DOHH2 (cell line): ENCODE measurements at regions not wholly inside any gene's neighbourhood (a gene's known extent, or its start where the extent isn't known, plus 50 kb on each side); places are given as distances from the start of the nearest gene placed in this dataset.

ENCODE experiments used
- H3F3A ChIP-seq: fragments of 200-600 bp; sonication (generic), shearing (Covaris generic); 2 replicates; pipeline ENCODE4 v1.6.0; 2016; ENCODE audit warnings: antibody characterized with exemption, mild to moderate bottlenecking; ENCODE audit not compliant: control insufficient read depth, insufficient read depth
- H3K27ac ChIP-seq: fragments of 200-600 bp; sonication (generic); 2 replicates; pipeline ENCODE4 v1.5.1; 2014; ENCODE audit warnings: low read depth, mild to moderate bottlenecking, low read length, moderate library complexity
- H3K27me3 ChIP-seq: fragments of 200-600 bp; sonication (generic); 2 replicates; pipeline ENCODE4 v1.6.1; 2014; ENCODE audit warnings: mild to moderate bottlenecking, low read length, mixed read lengths; ENCODE audit not compliant: control insufficient read depth
- H3K36me3 ChIP-seq: fragments of 200-600 bp; sonication (generic); 2 replicates; pipeline ENCODE4 v1.6.1; 2014; ENCODE audit warnings: mild to moderate bottlenecking, low read length, moderate library complexity, mixed read lengths; ENCODE audit not compliant: control insufficient read depth
- H3K4me1 ChIP-seq: fragments of 200-600 bp; sonication (generic); 2 replicates; pipeline ENCODE4 v1.6.1; 2014; ENCODE audit warnings: mild to moderate bottlenecking, low read length, mixed read lengths; ENCODE audit not compliant: control insufficient read depth
- H3K4me2 ChIP-seq: fragments of 200-600 bp; sonication (generic); 2 replicates; pipeline ENCODE4 v1.6.0; 2014; ENCODE audit warnings: mild to moderate bottlenecking, low read length, moderate library complexity
- H3K4me3 ChIP-seq: fragments of 200-600 bp; sonication (generic); 2 replicates; pipeline ENCODE4 v1.5.1; 2014; ENCODE audit warnings: mild to moderate bottlenecking, low read length, mixed read lengths
- H3K79me2 ChIP-seq: fragments of 200-600 bp; sonication (generic); 2 replicates; pipeline ENCODE4 v1.6.1; 2014; ENCODE audit warnings: mild to moderate bottlenecking, low read length, mixed read lengths; ENCODE audit not compliant: control insufficient read depth
- H3K9me2 ChIP-seq: fragments of 200-600 bp; sonication (generic); replicated peaks from 2 replicates; pipeline ENCODE4 v1.6.1; 2014; ENCODE audit warnings: mild to moderate bottlenecking, low read length, mixed read lengths; ENCODE audit not compliant: control insufficient read depth
- H3K9me3 ChIP-seq: fragments of 200-600 bp; sonication (generic); 2 replicates; pipeline ENCODE4 v1.6.1; 2014; ENCODE audit warnings: antibody characterized with exemption, low read length, mixed read lengths; ENCODE audit not compliant: control insufficient read depth, insufficient read depth
- H4K20me1 ChIP-seq: fragments of 200-600 bp; sonication (generic); 2 replicates; pipeline ENCODE4 v1.6.0; 2014; ENCODE audit warnings: low read depth, mild to moderate bottlenecking, antibody characterized with exemption, low read length, moderate library complexity; ENCODE audit not compliant: control insufficient read depth, insufficient read depth
- EZH2phosphoT487 ChIP-seq: fragments of 200-600 bp; sonication (generic); IDR thresholded peaks from 2 replicates; pipeline ENCODE4 v1.6.1; 2017; ENCODE audit warnings: borderline replicate concordance, mild to moderate bottlenecking, antibody characterized with exemption, low read length, moderate library complexity, mixed read lengths
- TF ChIP-seq, protein P1 (sequence below): fragments of 200-600 bp; sonication (generic); IDR thresholded peaks from one replicate; pipeline ENCODE4 v1.5.1; 2014; ENCODE audit warnings: antibody characterized with exemption, mild to moderate bottlenecking, low read depth, low read length; ENCODE audit not compliant: poor library complexity, severe bottlenecking

- Histone ChIP-seq H3K79me2 (no peaks in the 10 kb centered on the region), H3K9me2 (no peaks in the 10 kb centered on the region), H4K20me1 (no peaks in the 10 kb centered on the region), H3K4me3 (no peak overlapping the region), H3F3A (no peaks in the 10 kb centered on the region), H3K9me3 (no peaks in the 10 kb centered on the region), H3K27ac (no peak overlapping the region), H3K27me3 (no peaks in the 10 kb centered on the region), H3K36me3 (no peaks in the 10 kb centered on the region), H3K4me2 (no peak overlapping the region), H3K4me1 (no peaks in the 10 kb centered on the region)
- TF ChIP-seq EZH2phosphoT487 = no peak
- TF ChIP-seq, protein P1, sequence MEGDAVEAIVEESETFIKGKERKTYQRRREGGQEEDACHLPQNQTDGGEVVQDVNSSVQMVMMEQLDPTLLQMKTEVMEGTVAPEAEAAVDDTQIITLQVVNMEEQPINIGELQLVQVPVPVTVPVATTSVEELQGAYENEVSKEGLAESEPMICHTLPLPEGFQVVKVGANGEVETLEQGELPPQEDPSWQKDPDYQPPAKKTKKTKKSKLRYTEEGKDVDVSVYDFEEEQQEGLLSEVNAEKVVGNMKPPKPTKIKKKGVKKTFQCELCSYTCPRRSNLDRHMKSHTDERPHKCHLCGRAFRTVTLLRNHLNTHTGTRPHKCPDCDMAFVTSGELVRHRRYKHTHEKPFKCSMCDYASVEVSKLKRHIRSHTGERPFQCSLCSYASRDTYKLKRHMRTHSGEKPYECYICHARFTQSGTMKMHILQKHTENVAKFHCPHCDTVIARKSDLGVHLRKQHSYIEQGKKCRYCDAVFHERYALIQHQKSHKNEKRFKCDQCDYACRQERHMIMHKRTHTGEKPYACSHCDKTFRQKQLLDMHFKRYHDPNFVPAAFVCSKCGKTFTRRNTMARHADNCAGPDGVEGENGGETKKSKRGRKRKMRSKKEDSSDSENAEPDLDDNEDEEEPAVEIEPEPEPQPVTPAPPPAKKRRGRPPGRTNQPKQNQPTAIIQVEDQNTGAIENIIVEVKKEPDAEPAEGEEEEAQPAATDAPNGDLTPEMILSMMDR = no peak
Observed at GRCh38 chr5:174572591-174572990, 151.8 kb upstream of the MSX2 start.

- H3F3A ChIP-seq = no peaks in the 10 kb centered on the region
- no peak overlapping the region for H3K4me2 ChIP-seq
- H4K20me1 ChIP-seq = no peaks in the 10 kb centered on the region
- no peaks in the 10 kb centered on the region for H3K4me1 ChIP-seq
- TF ChIP-seq, protein P1 = no peak
- TF ChIP-seq EZH2phosphoT487 = no peak
- no peaks in the 10 kb centered on the region for H3K9me2 ChIP-seq
- no peaks in the 10 kb centered on the region for H3K9me3 ChIP-seq
- no peaks in the 10 kb centered on the region for H3K27me3 ChIP-seq
- no peaks in the 10 kb centered on the region for H3K36me3 ChIP-seq
- no peaks in the 10 kb centered on the region for H3K79me2 ChIP-seq
- H3K27ac ChIP-seq = no peak overlapping the region
- H3K4me3 ChIP-seq = no peak overlapping the region
Observed at GRCh38 chr5:174573221-174573994, 151.0 kb upstream of the MSX2 start.

GRCh38 chr5:174575043-174575442 lies 149.3 kb upstream of the MSX2 start:
- no peaks in the 10 kb centered on the region for H3K79me2 ChIP-seq
- H3K27me3 ChIP-seq = no peaks in the 10 kb centered on the region
- no peaks in the 10 kb centered on the region for H3K9me3 ChIP-seq
- no peaks in the 10 kb centered on the region for H3F3A ChIP-seq
- H3K36me3 ChIP-seq = no peaks in the 10 kb centered on the region
- H3K4me2 ChIP-seq = no peak overlapping the region
- no peaks in the 10 kb centered on the region for H3K4me1 ChIP-seq
- no peaks in the 10 kb centered on the region for H4K20me1 ChIP-seq
- no peak overlapping the region for H3K4me3 ChIP-seq
- H3K9me2 ChIP-seq = no peaks in the 10 kb centered on the region
- TF ChIP-seq EZH2phosphoT487 = no peak
- TF ChIP-seq, protein P1 = no peak
- no peak overlapping the region for H3K27ac ChIP-seq
